ENCODE measurements at regions not wholly inside any gene's neighbourhood (a gene's known extent, or its start where the extent isn't known, plus 50 kb on each side); places are given as distances from the start of the nearest gene placed in this dataset.

DNA sequence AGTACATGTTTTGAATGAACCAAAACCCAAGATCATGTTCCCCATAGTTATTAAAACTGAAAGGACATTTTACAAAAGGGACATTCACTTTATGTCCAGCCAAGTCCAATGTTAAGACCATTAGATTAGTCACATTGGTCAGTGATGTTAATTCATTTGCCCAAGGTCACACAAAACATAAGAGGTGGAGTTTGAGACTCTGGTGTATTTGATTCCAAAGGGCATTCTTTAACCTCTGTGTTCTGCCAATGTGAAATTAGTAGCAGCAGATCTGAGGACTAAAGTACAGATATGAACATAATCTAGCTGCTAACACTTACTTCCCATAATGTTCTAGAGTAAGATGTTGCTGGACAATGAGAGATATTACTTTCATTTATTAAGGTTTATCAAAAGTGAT is 425.6 kb downstream of the TUSC7 start:
- no peak for DNase-seq

DNA sequence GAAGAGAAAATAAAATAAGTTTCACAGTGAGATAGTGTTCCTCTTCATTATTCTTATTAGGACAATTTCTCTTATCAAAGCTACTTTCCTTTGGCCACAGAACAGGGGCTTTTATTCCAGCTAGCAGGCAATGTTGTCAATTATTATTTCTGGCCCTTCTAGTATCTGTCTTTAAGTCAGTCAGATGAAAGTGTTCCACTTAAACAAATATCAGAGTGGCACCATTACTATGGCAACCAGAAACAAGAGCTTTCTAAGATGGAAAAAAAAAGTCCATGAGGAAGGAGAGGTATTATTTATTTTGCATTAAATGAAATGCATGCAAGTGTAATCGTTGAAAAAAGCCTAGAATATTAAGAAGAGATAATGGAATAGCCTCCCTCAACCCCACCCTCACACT is 426.4 kb downstream of the TUSC7 start:
- no peak for DNase-seq

DNA sequence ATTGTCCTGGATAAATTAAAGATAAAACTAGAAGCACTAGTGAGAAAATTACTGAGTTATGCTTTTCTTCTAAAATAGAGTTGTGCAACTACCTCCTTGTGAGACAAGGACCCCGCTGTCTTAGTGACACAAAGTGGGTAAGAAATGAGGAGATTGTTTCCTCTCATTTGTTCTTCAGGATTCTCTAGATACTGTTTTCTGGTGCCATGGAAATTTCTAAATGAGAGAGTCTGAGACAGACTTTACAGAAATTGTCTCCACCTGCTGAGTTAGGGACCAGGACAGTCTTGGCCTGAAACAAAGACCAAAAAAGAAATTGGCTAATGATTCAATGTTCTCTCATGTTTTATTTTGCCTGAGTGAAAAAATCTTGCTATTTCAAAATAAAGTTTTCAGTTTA is 427.5 kb downstream of the TUSC7 start:
- no peak for DNase-seq

DNA sequence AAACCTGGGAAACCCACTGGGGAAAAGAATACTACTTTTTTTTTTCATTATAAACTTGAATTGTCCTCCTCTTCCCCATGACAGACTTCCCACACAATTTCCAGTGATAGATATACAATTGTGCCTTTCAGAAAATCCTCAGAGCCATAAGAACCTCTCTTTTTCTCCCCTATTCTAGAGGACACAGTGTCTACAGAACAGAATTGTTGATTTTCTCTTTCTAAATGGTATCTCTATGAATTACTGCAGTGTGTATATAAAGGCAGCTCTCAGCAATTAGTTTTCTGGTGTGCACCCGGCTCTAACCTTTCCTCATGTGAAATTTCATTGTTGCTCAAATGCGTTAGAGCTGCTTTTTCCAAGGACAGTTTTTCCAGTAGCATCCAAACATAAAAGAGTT is 430.1 kb downstream of the TUSC7 start:
- DNase-seq: no peak

DNA sequence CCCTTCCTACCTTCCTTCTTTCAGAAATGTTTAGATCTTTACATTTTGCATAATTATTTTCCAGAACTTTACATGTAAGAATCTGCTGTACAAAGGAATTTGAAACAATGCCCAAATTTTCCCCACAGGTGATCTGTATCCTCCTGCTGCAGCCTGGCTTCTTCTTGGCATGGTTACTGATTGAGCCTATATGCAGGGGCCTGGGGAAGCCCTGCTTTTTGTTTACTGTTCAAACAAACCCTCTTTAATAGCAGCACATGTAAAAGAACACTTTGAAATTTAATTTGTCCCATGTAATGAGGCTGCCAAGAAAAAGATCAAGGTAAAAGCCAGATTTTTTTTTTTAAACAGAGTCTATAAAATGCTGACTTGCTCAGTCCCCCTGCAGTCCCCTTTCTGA is 432.2 kb downstream of the TUSC7 start:
- DNase-seq: no peak

DNA sequence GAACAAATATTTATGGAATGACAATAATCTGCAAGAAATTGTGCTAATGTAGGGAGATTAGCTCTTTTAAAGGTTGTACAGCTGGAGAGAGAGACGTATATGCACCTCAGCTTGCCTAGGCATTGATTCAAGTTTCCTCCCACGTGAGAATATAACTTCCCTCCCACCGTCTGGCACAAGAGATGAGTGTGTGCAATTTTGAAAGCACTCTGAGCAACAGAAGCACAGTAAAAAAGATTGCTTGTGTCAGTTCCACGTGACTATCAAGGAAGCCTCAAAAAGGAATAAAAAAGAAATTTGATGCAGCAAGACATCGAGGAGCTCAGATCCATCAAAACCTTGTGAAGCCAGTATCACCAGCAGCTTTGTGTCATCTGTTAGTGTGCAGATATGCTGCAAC is 435.3 kb downstream of the TUSC7 start:
- no peak for DNase-seq

DNA sequence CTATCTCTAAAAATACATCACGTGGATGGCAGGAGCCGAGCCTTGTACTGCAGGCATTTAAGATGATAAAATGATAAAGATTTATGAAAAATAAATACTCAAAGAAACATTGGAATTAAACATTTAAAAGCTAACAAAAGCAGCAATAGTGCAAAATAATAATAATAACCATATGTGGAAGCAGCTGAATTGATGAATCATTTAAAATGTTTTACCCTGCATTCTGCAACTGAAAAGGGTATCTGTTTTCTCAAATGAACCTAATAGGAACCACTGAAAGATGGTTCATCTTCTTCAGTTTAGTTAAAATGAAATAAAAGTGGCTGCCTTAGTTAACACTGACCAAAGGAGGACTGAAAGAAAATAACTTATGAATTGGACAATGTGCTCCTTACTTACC is 436.1 kb downstream of the TUSC7 start:
- DNase-seq: no peak

DNA sequence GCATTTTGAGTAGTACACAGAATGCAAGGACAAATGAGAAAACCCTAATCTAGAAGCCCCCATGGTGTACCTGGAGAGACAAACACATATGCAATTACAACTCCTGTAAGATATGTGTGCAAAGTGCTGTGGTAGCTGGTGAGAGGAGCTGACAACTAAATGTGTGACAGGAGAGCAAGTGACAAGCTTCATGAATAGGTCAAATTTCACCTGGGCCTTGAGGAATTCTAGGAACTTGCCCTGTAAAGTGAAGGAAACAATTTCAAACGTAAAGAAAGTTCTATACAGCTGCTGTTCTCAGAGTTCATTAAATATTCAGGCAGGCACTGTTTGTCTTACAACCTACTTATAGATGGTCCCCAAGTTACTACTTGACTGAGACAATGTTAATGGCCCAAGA is 437.0 kb downstream of the TUSC7 start:
- no peak for DNase-seq

DNA sequence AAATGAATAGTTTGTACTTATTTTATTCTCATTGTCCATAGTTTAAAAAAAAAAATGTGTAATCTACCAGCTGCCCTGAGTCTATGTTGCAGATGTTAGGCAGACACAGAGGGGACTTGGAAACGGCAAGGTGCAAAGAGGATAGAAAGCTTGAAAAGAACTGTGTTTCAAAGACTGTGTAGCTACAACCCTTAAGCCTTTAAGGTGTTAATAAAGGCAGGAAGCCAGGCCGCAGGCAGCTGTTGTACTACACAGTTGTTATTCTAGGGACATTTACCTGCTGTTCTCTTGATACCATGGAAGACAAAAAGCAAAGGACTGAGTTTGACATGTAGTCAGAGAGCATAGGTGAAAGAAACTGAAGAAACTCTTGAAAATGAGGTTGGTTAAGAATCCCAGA is 440.0 kb downstream of the TUSC7 start:
- DNase-seq: no peak

DNA sequence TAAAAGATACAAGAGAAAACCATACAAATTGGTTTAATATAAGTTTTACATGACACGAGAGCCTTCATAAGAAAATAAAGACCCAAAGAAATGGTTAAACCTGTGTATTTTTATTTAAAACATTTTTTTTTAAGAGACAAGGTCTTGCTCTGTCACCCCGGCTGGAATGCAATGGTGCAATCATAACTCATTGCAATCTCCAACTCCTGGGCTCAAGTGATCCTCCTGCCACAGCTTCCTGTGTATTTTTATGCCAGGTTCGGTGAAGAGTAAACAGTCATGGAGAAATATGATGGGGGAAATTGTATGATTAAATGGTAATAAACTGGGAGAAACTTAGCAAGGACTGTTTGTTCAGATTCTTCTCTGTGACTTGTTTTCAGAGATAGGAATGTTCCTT is 441.0 kb downstream of the TUSC7 start:
- no peak for DNase-seq

DNA sequence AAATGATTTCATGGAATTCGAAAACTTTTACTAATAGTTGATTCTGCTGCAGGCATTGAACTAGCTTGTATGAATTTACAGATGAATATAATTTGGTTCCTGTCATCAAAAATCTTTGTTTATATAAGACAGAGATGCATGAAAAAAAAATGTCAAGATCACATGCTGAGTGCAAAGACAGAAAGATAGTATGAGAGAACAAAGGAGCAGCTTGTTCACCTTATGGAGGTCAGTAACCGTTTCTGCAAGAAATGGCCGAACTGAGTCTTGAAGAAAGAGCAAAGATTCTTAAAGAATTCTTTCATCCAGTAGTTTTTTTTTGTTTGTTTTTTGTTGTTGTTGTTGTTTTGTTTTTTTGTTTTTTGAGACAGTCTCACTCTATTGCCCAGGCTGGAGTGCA is 450.6 kb downstream of the TUSC7 start:
- no peak for DNase-seq

DNA sequence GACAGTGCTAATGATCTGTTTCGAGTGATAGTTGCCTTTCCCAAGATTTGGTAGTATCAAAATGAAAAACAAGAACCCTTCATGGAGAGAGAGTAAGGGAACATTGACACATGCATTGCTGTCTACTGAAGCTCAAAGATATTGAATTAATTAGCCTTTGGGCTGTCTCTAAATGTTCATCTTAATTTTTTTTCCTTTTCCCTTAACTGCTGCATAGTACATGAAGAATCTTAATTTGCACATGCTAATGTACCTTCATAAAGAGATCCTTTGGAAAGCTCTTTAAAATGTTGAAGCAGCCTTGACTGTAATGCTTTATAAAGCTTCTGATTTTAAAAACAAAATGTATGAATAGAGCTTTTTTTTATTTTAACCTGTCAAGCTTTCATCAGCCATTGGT is 452.2 kb downstream of the TUSC7 start:
- DNase-seq: no peak

DNA sequence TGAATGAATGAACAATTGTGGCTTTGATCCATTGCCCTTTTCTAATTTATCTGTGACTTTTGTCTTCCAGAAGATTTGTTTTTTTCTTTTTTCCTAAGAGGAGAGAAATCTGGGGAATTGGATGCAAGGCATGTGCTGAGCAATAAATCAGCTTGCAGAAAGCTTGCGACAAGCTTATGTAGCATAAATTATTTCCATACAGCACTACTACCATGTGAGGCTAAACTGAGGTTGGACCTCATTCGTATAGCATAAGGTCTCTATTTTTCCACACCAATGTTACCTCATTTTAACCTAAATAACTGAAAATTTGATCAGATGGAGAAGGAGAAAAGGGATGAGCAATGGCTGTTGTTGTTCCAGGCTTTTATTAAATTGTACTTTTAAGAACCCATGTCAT is 455.6 kb downstream of the TUSC7 start:
- DNase-seq: no peak

DNA sequence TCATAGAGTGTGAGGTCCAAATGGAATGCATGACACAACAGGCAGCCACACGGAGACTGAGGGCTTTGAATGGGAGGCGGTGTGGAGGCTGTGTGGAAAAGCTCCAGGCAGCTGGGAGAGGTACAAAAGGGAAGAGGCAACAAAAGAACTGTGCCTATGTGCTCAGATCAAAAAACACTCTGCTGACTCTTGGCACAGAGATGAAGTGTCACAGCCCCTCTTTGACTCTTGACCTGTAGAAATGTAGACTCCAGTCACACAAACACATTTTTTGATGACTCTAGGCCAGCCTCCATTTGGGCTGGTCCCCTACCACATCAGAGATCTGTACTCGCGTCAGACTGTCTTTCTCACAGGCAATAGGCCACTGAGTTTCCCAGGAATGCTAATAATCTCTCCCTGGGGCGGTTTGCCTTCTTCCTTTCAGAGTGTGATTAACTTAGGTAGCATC is 456.0 kb downstream of the TUSC7 start:
- DNase-seq: no peak

DNA sequence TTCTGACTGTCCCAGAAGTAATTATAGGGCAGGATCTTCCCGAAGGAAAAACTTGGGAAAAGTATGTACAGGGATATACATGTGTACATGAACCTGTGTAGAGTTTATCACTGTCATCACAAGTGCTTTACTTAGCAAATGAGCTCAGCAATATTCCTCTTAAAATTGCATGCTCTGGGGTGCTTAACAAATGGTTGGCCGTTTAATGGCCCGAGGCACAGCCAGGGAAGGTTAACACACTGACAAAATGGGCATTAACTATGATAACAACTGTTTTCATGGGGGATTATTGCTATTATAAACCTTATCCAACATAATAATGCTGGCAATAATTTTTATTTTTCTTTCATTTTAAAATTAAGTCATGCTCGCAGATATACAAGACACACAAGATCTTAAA is 459.3 kb downstream of the TUSC7 start:
- DNase-seq: no peak

DNA sequence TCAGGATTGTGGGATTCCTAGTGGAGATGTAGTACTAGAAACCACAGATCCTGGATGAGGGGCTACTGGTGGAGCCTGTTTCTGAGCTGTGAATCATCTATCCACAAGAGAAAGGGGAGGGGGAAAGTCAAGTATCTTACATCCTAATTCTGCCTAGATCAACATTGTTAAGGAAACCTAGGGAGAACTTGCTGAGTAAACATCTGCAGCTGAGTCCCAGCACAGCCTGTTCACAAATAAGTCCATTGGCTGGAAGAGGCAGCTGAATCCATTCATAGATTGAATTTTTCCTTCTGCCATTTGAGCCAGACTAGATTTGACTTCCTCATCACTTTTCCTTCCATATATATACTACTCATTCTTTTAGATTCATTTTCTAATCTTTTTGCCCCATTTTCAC is 460.5 kb downstream of the TUSC7 start:
- DNase-seq: no peak

DNA sequence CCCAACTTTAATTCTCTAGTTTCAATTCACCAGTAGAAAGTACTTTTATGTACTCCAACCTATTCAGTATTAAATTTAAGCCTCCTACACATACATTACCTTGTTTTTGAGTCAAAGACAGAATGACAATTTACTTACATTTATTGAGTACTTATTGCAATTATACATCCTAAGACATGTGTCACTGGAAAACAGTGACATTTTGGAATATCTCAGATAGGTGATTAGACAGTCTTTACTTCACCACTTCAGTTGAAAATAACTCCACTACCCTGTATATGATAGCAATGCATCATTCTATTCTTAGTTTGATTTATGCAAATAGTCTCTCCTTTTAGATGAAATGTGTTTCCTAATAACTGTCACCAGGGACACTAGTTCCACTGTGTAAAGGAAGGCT is 461.5 kb downstream of the TUSC7 start:
- no peak for DNase-seq

DNA sequence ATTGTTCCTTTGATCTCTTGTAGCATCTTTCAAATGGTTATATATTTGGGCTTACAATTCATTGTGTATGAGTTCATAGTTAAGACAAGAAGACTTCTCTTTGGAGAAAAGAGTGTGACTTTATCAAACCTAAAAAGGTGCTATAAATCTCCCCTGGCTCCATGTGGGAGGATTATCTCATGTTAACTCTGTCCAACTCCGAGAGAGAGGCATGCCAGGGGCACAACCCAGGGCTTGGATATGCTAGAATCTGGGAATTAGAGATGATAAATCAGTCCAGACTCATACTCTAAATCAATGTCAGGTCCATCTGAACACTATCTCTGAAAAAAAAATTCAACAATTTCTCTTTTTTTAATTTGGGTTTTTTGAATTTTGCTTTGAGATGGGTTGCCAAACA is 462.8 kb downstream of the TUSC7 start:
- no peak for DNase-seq

DNA sequence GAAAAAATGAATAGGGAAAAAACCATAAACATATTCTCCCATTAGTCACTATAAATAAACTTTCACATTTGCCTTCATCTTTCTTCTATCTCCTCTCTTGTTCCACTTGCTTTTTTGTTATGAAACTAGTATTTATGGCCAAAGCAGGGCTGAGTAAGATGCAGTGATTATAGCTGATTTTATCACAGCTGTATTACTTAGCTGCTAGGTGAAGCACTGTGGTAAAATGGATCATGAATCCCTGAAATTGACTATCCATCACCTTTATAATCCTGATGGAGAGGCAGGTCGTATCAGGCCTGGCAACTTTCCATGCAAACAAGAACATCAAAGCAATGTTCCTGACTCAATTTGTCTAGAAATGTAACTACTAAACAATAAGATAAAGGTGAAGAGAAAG is 471.6 kb downstream of the TUSC7 start:
- no peak for DNase-seq

DNA sequence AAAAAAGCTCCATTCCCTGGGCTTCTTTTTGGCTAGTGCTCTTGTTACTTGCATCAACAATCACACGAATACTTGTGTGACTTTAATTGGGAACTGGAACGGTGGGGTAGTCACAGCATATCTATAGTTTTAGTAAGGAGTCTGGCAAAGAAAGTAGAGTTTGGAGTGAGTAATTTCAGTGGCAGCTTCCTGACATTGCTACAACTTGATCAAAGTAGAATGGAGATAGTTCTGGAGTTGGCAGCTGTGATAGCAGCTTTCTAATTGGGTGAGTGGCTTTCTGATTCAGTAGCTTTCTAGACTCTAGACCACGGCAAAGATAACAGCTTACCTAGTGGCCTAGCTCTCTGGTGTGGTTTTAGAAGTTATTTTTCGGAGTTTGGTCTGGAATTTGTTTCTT is 475.0 kb downstream of the TUSC7 start:
- no peak for DNase-seq

DNA sequence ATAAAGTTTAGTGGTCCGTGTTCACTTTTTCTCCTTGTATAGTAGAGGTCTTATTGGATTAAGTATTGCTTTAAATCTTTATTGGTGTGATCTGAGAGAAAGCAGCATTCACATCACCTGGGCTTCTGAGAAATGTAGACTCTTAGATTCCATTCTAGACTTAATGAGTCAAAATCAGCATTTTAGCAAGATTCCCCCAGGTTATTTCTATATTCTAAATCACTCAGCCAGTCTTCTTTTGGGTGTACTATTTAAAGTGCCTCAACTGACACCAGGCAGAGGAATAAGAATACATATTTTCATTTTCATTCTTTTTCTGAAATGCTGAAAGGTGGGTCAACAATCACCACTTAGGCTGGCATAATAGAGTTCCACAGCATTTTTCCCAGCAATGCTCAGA is 481.7 kb downstream of the TUSC7 start:
- no peak for DNase-seq

DNA sequence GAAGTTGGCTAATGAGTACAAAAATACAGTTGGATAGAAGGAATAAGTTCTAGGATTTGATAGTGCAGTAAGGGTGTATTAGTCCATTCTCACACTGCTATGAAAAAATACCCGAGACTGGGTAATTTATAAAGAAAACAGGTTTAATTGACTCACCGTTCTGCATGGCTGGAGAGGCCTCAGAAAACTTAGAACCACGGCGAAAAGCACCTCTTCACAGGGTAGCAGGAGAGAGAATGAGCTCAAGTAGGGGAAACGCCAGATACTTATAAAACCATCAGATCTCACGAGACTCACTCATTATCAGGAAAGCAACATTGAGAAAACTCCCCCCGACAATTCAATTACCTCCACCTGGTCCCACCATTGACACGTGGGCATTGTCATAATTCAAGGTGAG is 483.3 kb downstream of the TUSC7 start:
- DNase-seq: no peak

DNA sequence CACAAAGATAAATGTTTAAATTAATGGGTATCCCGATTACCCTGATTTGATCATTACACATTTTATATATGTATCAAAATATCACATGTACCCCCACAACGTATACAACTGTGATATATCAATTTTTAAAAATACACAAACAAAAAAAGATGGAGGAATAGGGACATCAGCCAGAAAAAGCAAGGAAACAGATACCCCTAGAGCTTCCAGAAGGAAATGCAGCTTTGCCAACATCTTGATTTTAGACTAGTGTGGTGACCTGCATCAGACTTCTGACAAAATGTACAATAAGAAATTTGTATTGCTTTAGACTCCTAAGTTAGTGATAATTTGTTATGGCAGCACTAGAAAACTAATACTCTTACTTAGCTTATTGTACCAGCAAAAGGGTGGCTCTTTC is 483.8 kb downstream of the TUSC7 start:
- DNase-seq: no peak

DNA sequence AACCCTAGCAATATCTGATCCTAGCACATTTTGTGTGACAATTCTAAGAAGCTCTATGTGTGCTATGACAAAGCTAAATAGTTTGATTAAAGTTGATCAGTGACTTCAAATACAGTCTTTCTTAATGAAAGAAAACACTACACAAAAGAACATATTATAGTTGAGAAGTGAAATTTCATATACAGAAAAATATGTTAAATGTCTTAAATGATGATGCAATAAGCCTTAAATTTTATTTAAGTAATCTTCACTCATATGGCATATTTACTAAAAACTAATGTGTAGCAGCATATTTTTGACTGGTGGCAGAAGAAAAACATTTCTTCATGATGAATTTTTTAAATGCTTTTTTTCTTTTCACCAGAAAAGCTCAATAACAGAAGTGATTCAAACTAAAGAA is 485.5 kb downstream of the TUSC7 start:
- DNase-seq: no peak

DNA sequence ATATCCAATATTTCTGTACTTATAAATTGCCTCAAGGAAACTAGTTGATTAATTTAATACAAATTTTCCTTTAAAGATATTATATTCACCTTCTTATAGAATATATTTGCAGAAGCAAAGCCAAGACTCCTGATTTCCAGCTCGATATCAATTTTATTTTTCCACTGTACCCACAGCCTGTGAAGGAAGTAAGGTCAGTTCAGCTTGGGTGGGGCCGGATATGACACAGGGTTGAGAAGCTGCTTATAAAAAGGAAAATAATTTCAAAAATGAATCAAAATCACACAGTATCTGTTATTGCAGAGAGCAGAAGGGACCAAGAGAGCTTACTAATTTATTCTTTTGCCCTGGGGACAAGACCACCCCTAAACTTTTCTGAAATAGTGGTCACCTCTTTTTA is 491.4 kb downstream of the TUSC7 start:
- no peak for DNase-seq
